H9 (cell line): ENCODE measurements at regions not wholly inside any gene's neighbourhood (a gene's known extent, or its start where the extent isn't known, plus 50 kb on each side); places are given as distances from the start of the nearest gene placed in this dataset.

Experiments used
- DNase-seq: peaks from one replicate; pipeline ENCODE4 v3.0.0-alpha.2; 2017
- H2AFZ ChIP-seq: one replicate; pipeline ENCODE4 v1.6.1; 2013; ENCODE audit warnings: mild to moderate bottlenecking, low read length, control low read depth, moderate library complexity
- H2AK5ac ChIP-seq: 2 replicates; pipeline ENCODE4 v1.6.1; 2013; ENCODE audit warnings: low read length, control low read depth, mixed read lengths; ENCODE audit not compliant: insufficient read length
- H2BK120ac ChIP-seq: one replicate; pipeline ENCODE4 v1.6.1; 2013; ENCODE audit warnings: low read depth, mild to moderate bottlenecking, low read length, control low read depth, inconsistent platforms; ENCODE audit not compliant: poor library complexity, severe bottlenecking
- H2BK12ac ChIP-seq: 2 replicates; pipeline ENCODE4 v1.6.1; 2013; ENCODE audit warnings: low read length, control low read depth, mixed read lengths, low read depth; ENCODE audit not compliant: insufficient read length
- H2BK15ac ChIP-seq: 2 replicates; pipeline ENCODE4 v1.6.1; 2013; ENCODE audit warnings: low read depth, low read length, control low read depth
- H2BK20ac ChIP-seq: one replicate; pipeline ENCODE4 v1.6.1; 2013; ENCODE audit warnings: low read depth, mild to moderate bottlenecking, low read length, control low read depth, inconsistent platforms; ENCODE audit not compliant: poor library complexity, severe bottlenecking
- H2BK5ac ChIP-seq: 2 replicates; pipeline ENCODE4 v1.6.1; 2013; ENCODE audit warnings: low read length, control low read depth, mixed read lengths; ENCODE audit not compliant: insufficient read length
- H3K14ac ChIP-seq: 2 replicates; pipeline ENCODE4 v1.6.1; 2013; ENCODE audit warnings: low read length, control low read depth; ENCODE audit not compliant: insufficient read depth
- H3K18ac ChIP-seq: 2 replicates; pipeline ENCODE4 v1.6.1; 2013; ENCODE audit warnings: low read depth, mild to moderate bottlenecking, mixed read lengths, low read length, control low read depth; ENCODE audit not compliant: insufficient read length
- H3K23ac ChIP-seq: 2 replicates; pipeline ENCODE4 v1.6.1; 2013; ENCODE audit warnings: low read length, control low read depth, mixed read lengths, low read depth; ENCODE audit not compliant: insufficient read length
- H3K23me2 ChIP-seq: 2 replicates; pipeline ENCODE4 v1.6.1; 2013; ENCODE audit warnings: low read depth, mild to moderate bottlenecking, mixed read lengths, low read length, control low read depth; ENCODE audit not compliant: insufficient read length, poor library complexity, severe bottlenecking
- H3K27ac ChIP-seq: 2 replicates; pipeline ENCODE4 v1.5.1; 2013; ENCODE audit warnings: low read length, control low read depth, mixed read lengths, low read depth; ENCODE audit not compliant: insufficient read length
- H3K27me3 ChIP-seq: 2 replicates; pipeline ENCODE4 v1.6.1; 2013; ENCODE audit warnings: low read length, control low read depth, inconsistent platforms; ENCODE audit not compliant: insufficient read depth
- H3K4ac ChIP-seq: 2 replicates; pipeline ENCODE4 v1.6.1; 2013; ENCODE audit warnings: low read depth, mild to moderate bottlenecking, control low read depth, inconsistent platforms, low read length, moderate library complexity
- H3K4me1 ChIP-seq: 2 replicates; pipeline ENCODE4 v1.6.1; 2013; ENCODE audit warnings: low read length, control low read depth, inconsistent platforms; ENCODE audit not compliant: insufficient read depth
- H3K4me2 ChIP-seq: 2 replicates; pipeline ENCODE4 v1.6.1; 2013; ENCODE audit warnings: low read length, control low read depth, mixed read lengths; ENCODE audit not compliant: insufficient read length, insufficient read depth
- H3K56ac ChIP-seq: 2 replicates; pipeline ENCODE4 v1.6.1; 2013; ENCODE audit warnings: low read depth, mild to moderate bottlenecking, mixed read lengths, low read length, control low read depth; ENCODE audit not compliant: insufficient read length
- H3K79me1 ChIP-seq: 2 replicates; pipeline ENCODE4 v1.6.1; 2013; ENCODE audit warnings: low read depth, mild to moderate bottlenecking, moderate library complexity, low read length, control low read depth, inconsistent platforms; ENCODE audit not compliant: insufficient read depth, poor library complexity, severe bottlenecking
- H3K79me2 ChIP-seq: 2 replicates; pipeline ENCODE4 v1.6.1; 2013; ENCODE audit warnings: low read length, control low read depth, inconsistent platforms; ENCODE audit not compliant: insufficient read depth
- H3K9ac ChIP-seq: 2 replicates; pipeline ENCODE4 v1.6.1; 2013; ENCODE audit warnings: low read length, control low read depth, mixed read lengths; ENCODE audit not compliant: insufficient read length; ENCODE audit errors: extremely low read depth
- H3K9me3 ChIP-seq: one replicate; pipeline ENCODE4 v1.6.1; 2013; ENCODE audit warnings: low read depth, low read length, inconsistent platforms; ENCODE audit not compliant: control insufficient read depth
- H3T11ph ChIP-seq: one replicate; pipeline ENCODE4 v1.6.1; 2013; ENCODE audit warnings: mild to moderate bottlenecking, low read length, control low read depth, inconsistent platforms
- H4K20me1 ChIP-seq: one replicate; pipeline ENCODE4 v1.6.1; 2013; ENCODE audit not compliant: control insufficient read depth, insufficient read length, insufficient read depth
- H4K5ac ChIP-seq: 2 replicates; pipeline ENCODE4 v1.6.1; 2013; ENCODE audit warnings: low read depth, mild to moderate bottlenecking, mixed read lengths, low read length, control low read depth; ENCODE audit not compliant: insufficient read length
- H4K8ac ChIP-seq: replicated peaks from 2 replicates; pipeline ENCODE4 v1.6.1; 2013; ENCODE audit warnings: low read length, control low read depth, mixed read lengths, low read depth; ENCODE audit not compliant: insufficient read length
- H4K91ac ChIP-seq: 2 replicates; pipeline ENCODE4 v1.6.1; 2013; ENCODE audit warnings: low read depth, mild to moderate bottlenecking, moderate library complexity, mixed read lengths, low read length, control low read depth; ENCODE audit not compliant: insufficient read length
- H3K27ac Mint-ChIP-seq, 3 experiments: 2 replicates in 2 of 3; 3 replicates in 1 of 3; pipeline ENCODE4 v1.8.0; 2020 to 2021; ENCODE audit warnings: mixed read lengths in 3 of 3, mild to moderate bottlenecking in 1 of 3, moderate library complexity in 1 of 3
- H3K27me3 Mint-ChIP-seq: 2 replicates; pipeline ENCODE4 v1.8.0; 2021; ENCODE audit warnings: low read depth, mild to moderate bottlenecking, moderate library complexity, mixed read lengths
- H3K36me3 Mint-ChIP-seq, 3 experiments: 2 replicates in 2 of 3; 3 replicates in 1 of 3; pipeline ENCODE4 v1.8.0; 2020 to 2021; ENCODE audit warnings: low read depth in 3 of 3, mixed read lengths in 3 of 3; ENCODE audit not compliant: insufficient read depth in 1 of 3
- H3K4me1 Mint-ChIP-seq, 2 experiments: 2 replicates each; pipeline ENCODE4 v1.8.0; 2020; ENCODE audit warnings: mixed read lengths in 2 of 2
- H3K4me3 Mint-ChIP-seq, 2 experiments: 2 replicates in 1 of 2; 3 replicates in 1 of 2; pipeline ENCODE4 v1.8.0; 2020 to 2021; ENCODE audit warnings: mild to moderate bottlenecking in 2 of 2, mixed read lengths in 2 of 2, moderate library complexity in 1 of 2
- H3K9me3 Mint-ChIP-seq, 2 experiments: 2 replicates in 1 of 2; 3 replicates in 1 of 2; pipeline ENCODE4 v1.8.0; 2020; ENCODE audit warnings: mild to moderate bottlenecking in 2 of 2, mixed read lengths in 2 of 2, moderate library complexity in 1 of 2
- CTCF ChIP-seq: fragments of 200-600 bp; sonication (generic); conservative IDR thresholded peaks from 3 replicates; pipeline ENCODE4 v1.8.0; 2021; ENCODE audit warnings: antibody characterized with exemption, mild to moderate bottlenecking
- WGBS: extraction: QIAGEN DNeasy Blood & Tissue Kit; methylation state at CpG from one replicate; pipeline ENCODE4 v1.1.7; 2013; ENCODE audit warnings: missing lambda C conversion rate, low lambda C conversion rate, mixed read lengths; ENCODE audit not compliant: insufficient read length; ENCODE audit errors: extremely low coverage; 5-methylcytosine and 5-hydroxymethylcytosine counted together

DNA sequence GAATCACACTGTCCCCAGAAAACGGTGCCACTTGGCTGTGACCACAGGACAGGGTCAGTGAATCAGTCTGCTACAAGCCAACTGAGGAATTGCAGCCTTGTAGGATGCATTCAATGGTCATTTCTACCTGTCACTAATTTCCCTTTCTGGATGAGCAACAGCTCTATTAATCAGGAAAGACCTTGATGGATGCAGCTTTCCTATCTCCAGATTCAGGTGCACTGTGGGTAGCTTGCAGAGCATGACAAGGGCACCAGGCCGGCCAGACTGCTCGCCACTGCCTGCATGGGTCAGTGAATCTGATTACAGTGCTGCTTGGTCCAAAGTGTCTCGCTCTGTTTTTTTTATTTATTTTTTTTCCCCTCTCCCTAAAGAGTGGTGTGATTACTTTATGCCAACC, 506.8 kb upstream of the AUTS2 start:
- no peak overlapping the region for H4K91ac ChIP-seq
- no peak overlapping the region for H3K27ac Mint-ChIP-seq
- no peak for DNase-seq
- no CpG with 5 or more reads among the region's 4 CpGs for WGBS
- no peaks in the 10 kb centered on the region for H3K4me1 Mint-ChIP-seq
- H2BK5ac ChIP-seq, result no peak overlapping the region
- H2BK20ac ChIP-seq, result no peak overlapping the region
- H2BK120ac ChIP-seq, result no peak overlapping the region
- H4K8ac ChIP-seq, result no peak overlapping the region
- no peak overlapping the region for H3K18ac ChIP-seq
- H3K4me1 ChIP-seq, result no peaks in the 10 kb centered on the region
- H3K27ac ChIP-seq, result no peak overlapping the region
- H2BK15ac ChIP-seq, result no peak overlapping the region
- H3K27me3 ChIP-seq, result no peaks in the 10 kb centered on the region
- H3K56ac ChIP-seq, result no peak overlapping the region
- H2BK12ac ChIP-seq, result no peak overlapping the region
- no peak overlapping the region for H3K4me2 ChIP-seq
- no peaks in the 10 kb centered on the region for H4K20me1 ChIP-seq
- H3K79me2 ChIP-seq, result no peaks in the 10 kb centered on the region
- H3K9me3 ChIP-seq, result peaks cover 9% of the 10 kb centered on the region
- no peak for TF ChIP-seq CTCF
- no peaks in the 10 kb centered on the region for H3K79me1 ChIP-seq
- H3K36me3 Mint-ChIP-seq, result peaks cover 10 to 19% (median 15%) of the 10 kb centered on the region in 3 experiments; a peak in 6 of 7 replicates
- H4K5ac ChIP-seq, result no peak overlapping the region
- peaks cover 20 to 30% of the 10 kb centered on the region in 2 experiments for H3K9me3 Mint-ChIP-seq
- H3K23ac ChIP-seq, result no peak overlapping the region
- H3K9ac ChIP-seq, result no peak overlapping the region
- no peak overlapping the region for H3K4me3 Mint-ChIP-seq
- no peak overlapping the region for H2AFZ ChIP-seq
- H3K23me2 ChIP-seq, result no peaks in the 10 kb centered on the region
- peaks cover 9% of the 10 kb centered on the region for H3K27me3 Mint-ChIP-seq
- H3K14ac ChIP-seq, result no peak overlapping the region
- H3K4ac ChIP-seq, result no peak overlapping the region
- no peak overlapping the region for H3T11ph ChIP-seq
- no peak overlapping the region for H2AK5ac ChIP-seq
